Panc1 (cell line): ENCODE measurements at regions not wholly inside any gene's neighbourhood (a gene's known extent, or its start where the extent isn't known, plus 50 kb on each side); places are given as distances from the start of the nearest gene placed in this dataset.

Source experiments
- ATAC-seq: fragments of 200-7000 bp; cut with Tn5 transposase; 2 replicates; pipeline ENCODE4 v1.9.1; 2020; ENCODE audit warnings: mild to moderate bottlenecking, moderate library complexity
- BruUV-seq: library from RNA; stranded (reverse); fragments of 400-500 nt; replicated peaks from 2 replicates; lab custom pipeline; 2021; lab: Mats Ljungman, UMichigan
- CTCF ChIA-PET: fragments of 300-600 bp; sonication (Branson Sonifier 250); formaldehyde crosslinking; loops from one replicate; lab custom pipeline; 2022; ENCODE audit warnings: antibody characterized with exemption; lab: Charles Lee
- POLR2A ChIA-PET: fragments of 300-600 bp; sonication (Branson Sonifier 250); formaldehyde crosslinking; loops from one replicate; lab custom pipeline; 2022; ENCODE audit warnings: antibody characterized with exemption; lab: Charles Lee
- DNase-seq: peaks from one replicate; pipeline ENCODE4 v3.0.0-alpha.2; 2010; ENCODE audit warnings: low read depth, low spot score
- H3K27ac ChIP-seq: 2 replicates; pipeline ENCODE4 v1.5.1; 2011; ENCODE audit warnings: mild to moderate bottlenecking, low read length, inconsistent platforms
- H3K27me3 ChIP-seq: fragments of 200-500 bp; sonication (Bioruptor generic); 2 replicates; pipeline ENCODE4 v1.6.0; 2014; ENCODE audit warnings: low read length, inconsistent platforms; ENCODE audit not compliant: control insufficient read depth, insufficient read depth
- H3K36me3 ChIP-seq: fragments of 200-500 bp; sonication (Bioruptor generic); 2 replicates; pipeline ENCODE4 v1.5.1; 2014; ENCODE audit warnings: inconsistent platforms, mild to moderate bottlenecking, low read length, moderate library complexity; ENCODE audit not compliant: control insufficient read depth, insufficient read depth
- H3K4me1 ChIP-seq: 2 replicates; pipeline ENCODE4 v1.5.1; 2011; ENCODE audit warnings: inconsistent platforms, mild to moderate bottlenecking, low read length, moderate library complexity; ENCODE audit not compliant: control insufficient read depth, insufficient read depth
- H3K4me3 ChIP-seq, 2 experiments: 2 replicates each; pipeline ENCODE4 v1.5.1; 2011 to 2012; ENCODE audit warnings: low read depth in 2 of 2, low read length in 2 of 2, mild to moderate bottlenecking in 2 of 2, inconsistent platforms in 1 of 2, moderate library complexity in 1 of 2
- H3K9me3 ChIP-seq: fragments of 200-500 bp; sonication (Bioruptor generic); 2 replicates; pipeline ENCODE4 v1.5.1; 2014; ENCODE audit warnings: low read depth, mild to moderate bottlenecking, inconsistent platforms, low read length, moderate library complexity; ENCODE audit not compliant: control insufficient read depth, insufficient read depth
- POLR2AphosphoS5 ChIP-seq: IDR thresholded peaks from 2 replicates; pipeline ENCODE4 v1.6.1; 2012; ENCODE audit warnings: mild to moderate bottlenecking, low read depth, low read length, moderate library complexity
- SIN3A ChIP-seq: IDR thresholded peaks from 2 replicates; pipeline ENCODE4 v1.6.1; 2012; ENCODE audit warnings: low read depth, mild to moderate bottlenecking, low read length, moderate library complexity, borderline replicate concordance; ENCODE audit not compliant: insufficient read depth
- TCF7L2 ChIP-seq: IDR thresholded peaks from 2 replicates; pipeline ENCODE4 v1.6.1; 2011; ENCODE audit warnings: mild to moderate bottlenecking, low read depth, low read length, inconsistent platforms
- in situ Hi-C: cut with HindIII; loops from 2 replicates; pipeline ENCODE4 v1.10.0; 2016; ENCODE audit warnings: low sequenced_read_pairs, low pct_unique_long_range_greater_than_20kb
- intact Hi-C: fragments of 100-400 bp; cut with micrococcal nuclease; formaldehyde crosslinking; loops from one replicate; pipeline ENCODE4 v1.10.0; 2022; ENCODE audit not compliant: unreplicated experiment
- TF ChIP-seq, protein P1 (sequence below): fragments of 450-650 bp; IDR thresholded peaks from 2 replicates; pipeline ENCODE4 v1.5.1; 2017; ENCODE audit warnings: mild to moderate bottlenecking
- TF ChIP-seq, protein P2 (sequence below), 2 experiments: IDR thresholded peaks; 2 replicates each; pipeline ENCODE4 v1.6.1; 2011 to 2012; ENCODE audit warnings: low read depth in 2 of 2, control low read depth in 1 of 2, low read length in 1 of 2, mild to moderate bottlenecking in 1 of 2, moderate library complexity in 1 of 2; ENCODE audit not compliant: insufficient read depth in 1 of 2

DNA sequence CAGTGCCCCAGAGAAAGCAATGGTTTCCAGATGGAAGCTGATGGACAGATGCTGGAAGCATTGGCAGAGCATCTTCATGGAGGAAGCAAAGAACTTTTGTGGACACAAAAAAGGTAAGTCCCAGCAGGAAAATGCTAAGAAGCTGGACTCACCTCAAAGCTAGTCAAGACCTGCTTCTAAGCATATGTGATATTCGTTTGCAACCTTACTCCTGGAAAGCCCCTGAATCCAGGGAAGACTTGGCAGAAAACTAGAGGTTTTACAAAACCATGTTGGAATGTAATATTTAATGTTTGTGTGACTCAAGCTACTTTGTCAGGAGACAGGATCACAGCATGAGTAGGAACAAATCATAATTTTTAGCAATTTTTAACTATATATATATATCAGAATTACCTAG is 288.2 kb downstream of the BCHE start:
- Histone ChIP-seq H3K27me3 (no peaks in the 10 kb centered on the region), H3K27ac (no peak overlapping the region), H3K4me1 (no peaks in the 10 kb centered on the region), H3K4me3 (no peak overlapping the region), H3K36me3 (no peaks in the 10 kb centered on the region), H3K9me3 (no peaks in the 10 kb centered on the region)
- no peak for ATAC-seq
- in situ Hi-C loops = no loop called here
- ChIA-PET POLR2A (no interaction called here), CTCF (interaction anchor here (0.6 kb wide), 1 partner anchor 343 kb away, joined by 3 read pairs; no protein-coding TSS in a partner anchor)
- BruUV-seq = no TSS peak
- TF ChIP-seq, protein P1, sequence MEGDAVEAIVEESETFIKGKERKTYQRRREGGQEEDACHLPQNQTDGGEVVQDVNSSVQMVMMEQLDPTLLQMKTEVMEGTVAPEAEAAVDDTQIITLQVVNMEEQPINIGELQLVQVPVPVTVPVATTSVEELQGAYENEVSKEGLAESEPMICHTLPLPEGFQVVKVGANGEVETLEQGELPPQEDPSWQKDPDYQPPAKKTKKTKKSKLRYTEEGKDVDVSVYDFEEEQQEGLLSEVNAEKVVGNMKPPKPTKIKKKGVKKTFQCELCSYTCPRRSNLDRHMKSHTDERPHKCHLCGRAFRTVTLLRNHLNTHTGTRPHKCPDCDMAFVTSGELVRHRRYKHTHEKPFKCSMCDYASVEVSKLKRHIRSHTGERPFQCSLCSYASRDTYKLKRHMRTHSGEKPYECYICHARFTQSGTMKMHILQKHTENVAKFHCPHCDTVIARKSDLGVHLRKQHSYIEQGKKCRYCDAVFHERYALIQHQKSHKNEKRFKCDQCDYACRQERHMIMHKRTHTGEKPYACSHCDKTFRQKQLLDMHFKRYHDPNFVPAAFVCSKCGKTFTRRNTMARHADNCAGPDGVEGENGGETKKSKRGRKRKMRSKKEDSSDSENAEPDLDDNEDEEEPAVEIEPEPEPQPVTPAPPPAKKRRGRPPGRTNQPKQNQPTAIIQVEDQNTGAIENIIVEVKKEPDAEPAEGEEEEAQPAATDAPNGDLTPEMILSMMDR = no peak
- TF ChIP-seq SIN3A (no peak), POLR2AphosphoS5 (no peak), TCF7L2 (no peak)
- TF ChIP-seq, protein P2, sequence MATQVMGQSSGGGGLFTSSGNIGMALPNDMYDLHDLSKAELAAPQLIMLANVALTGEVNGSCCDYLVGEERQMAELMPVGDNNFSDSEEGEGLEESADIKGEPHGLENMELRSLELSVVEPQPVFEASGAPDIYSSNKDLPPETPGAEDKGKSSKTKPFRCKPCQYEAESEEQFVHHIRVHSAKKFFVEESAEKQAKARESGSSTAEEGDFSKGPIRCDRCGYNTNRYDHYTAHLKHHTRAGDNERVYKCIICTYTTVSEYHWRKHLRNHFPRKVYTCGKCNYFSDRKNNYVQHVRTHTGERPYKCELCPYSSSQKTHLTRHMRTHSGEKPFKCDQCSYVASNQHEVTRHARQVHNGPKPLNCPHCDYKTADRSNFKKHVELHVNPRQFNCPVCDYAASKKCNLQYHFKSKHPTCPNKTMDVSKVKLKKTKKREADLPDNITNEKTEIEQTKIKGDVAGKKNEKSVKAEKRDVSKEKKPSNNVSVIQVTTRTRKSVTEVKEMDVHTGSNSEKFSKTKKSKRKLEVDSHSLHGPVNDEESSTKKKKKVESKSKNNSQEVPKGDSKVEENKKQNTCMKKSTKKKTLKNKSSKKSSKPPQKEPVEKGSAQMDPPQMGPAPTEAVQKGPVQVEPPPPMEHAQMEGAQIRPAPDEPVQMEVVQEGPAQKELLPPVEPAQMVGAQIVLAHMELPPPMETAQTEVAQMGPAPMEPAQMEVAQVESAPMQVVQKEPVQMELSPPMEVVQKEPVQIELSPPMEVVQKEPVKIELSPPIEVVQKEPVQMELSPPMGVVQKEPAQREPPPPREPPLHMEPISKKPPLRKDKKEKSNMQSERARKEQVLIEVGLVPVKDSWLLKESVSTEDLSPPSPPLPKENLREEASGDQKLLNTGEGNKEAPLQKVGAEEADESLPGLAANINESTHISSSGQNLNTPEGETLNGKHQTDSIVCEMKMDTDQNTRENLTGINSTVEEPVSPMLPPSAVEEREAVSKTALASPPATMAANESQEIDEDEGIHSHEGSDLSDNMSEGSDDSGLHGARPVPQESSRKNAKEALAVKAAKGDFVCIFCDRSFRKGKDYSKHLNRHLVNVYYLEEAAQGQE (IDR thresholded peaks at IDR 0.05; ENCODE audit: insufficient read depth in 1 of 2, low read depth in 2 of 2, low read length in 1 of 2) = no peak
- DNase-seq = no peak
- intact Hi-C loops = no loop called here

DNA sequence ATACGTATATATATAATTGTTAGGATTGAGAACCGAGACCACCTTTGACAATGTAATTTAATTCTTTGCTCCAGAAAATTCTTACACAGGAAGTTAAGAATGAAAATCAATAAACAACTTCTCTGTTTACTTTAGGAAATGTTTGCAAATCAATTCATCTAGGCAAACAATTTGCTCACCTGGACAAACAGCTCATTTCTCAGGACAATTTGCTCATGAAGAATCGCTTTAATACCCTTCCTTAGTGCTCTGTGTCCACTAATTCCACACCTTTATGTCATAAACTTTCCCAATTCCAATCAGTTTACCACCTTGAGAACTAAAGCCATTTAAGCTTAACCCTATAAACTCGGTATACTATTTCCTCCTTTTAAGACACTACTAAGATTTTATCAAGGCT is 292.2 kb downstream of the BCHE start:
- Histone ChIP-seq H3K4me1 (no peaks in the 10 kb centered on the region), H3K9me3 (no peaks in the 10 kb centered on the region), H3K36me3 (no peaks in the 10 kb centered on the region), H3K27me3 (no peaks in the 10 kb centered on the region), H3K4me3 (no peak overlapping the region), H3K27ac (no peak overlapping the region)
- in situ Hi-C loops (no loop called here), intact Hi-C loops (no loop called here)
- ATAC-seq (no peak), DNase-seq (no peak)
- no peak for TF ChIP-seq POLR2AphosphoS5
- TF ChIP-seq, protein P1 = no peak
- TF ChIP-seq, protein P2 (IDR thresholded peaks at IDR 0.05; ENCODE audit: insufficient read depth in 1 of 2, low read depth in 2 of 2, low read length in 1 of 2) = no peak
- POLR2A ChIA-PET = no interaction called here
- CTCF ChIA-PET = no interaction called here
- no TSS peak for BruUV-seq
